A549 (cell line): ENCODE measurements at regions not wholly inside any gene's neighbourhood (a gene's known extent, or its start where the extent isn't known, plus 50 kb on each side); places are given as distances from the start of the nearest gene placed in this dataset.

Source experiments
- ATAC-seq, 2 experiments: fragments of 200-7000 bp in 1 of 2; fragments of >200 bp in 1 of 2; cut with Nextera tagmentation in 1 of 2; cut with Tn5 transposase in 1 of 2; 3 replicates each; pipeline versions ENCODE4 v1.8.0 to v1.9.1; 2018 to 2020; ENCODE audit warnings: mild to moderate bottlenecking in 1 of 2, moderate library complexity in 1 of 2
- CTCF ChIA-PET: fragments of 300-600 bp; sonication (Branson Sonifier 250); formaldehyde crosslinking; extraction: SDS; loops from one replicate; lab custom pipeline; 2021; ENCODE audit warnings: antibody characterized with exemption, inconsistent platforms; lab: Yijun Ruan, JAX
- POLR2A ChIA-PET: fragments of 350-600 bp; formaldehyde crosslinking; extraction: SDS; loops from one replicate; lab custom pipeline; 2021; ENCODE audit warnings: antibody characterized with exemption, inconsistent platforms; lab: Yijun Ruan, JAX
- DNase-seq, 2 experiments: peaks; one replicate each; pipeline versions ENCODE4 v3.0.0 to v3.0.0-alpha.2; 2011 to 2016; ENCODE audit warnings: low read depth in 1 of 2, low spot score in 1 of 2
- FAIRE-seq: peaks from 2 replicates; lab custom pipeline; 2011; peaks lifted over from hg19 to GRCh38; lab: Jason Lieb, UNC
- H3K27ac ChIP-seq, 2 experiments: fragments of >200 bp; sonication (Bioruptor Twin); formaldehyde crosslinking; 3 replicates each; pipeline ENCODE4 v1.5.1; 2016 to 2017
- H3K4me1 ChIP-seq: fragments of >200 bp; sonication (Bioruptor Twin); formaldehyde crosslinking; 3 replicates; pipeline ENCODE4 v1.6.1; 2016
- H3K4me2 ChIP-seq: fragments of >200 bp; sonication (Bioruptor Twin); formaldehyde crosslinking; 3 replicates; pipeline ENCODE4 v1.6.1; 2016
- H3K4me3 ChIP-seq: fragments of >200 bp; sonication (Bioruptor Twin); formaldehyde crosslinking; 3 replicates; pipeline ENCODE4 v1.5.1; 2016
- H3K9me3 ChIP-seq: fragments of >200 bp; sonication (Bioruptor Twin); formaldehyde crosslinking; 3 replicates; pipeline ENCODE4 v1.6.1; 2016
- ATOH8 ChIP-seq: fragments of 250-450 bp; sonication (Bioruptor Pico); IDR thresholded peaks from 2 replicates; pipeline ENCODE4 v1.5.0; 2020; ENCODE audit warnings: low read depth, mild to moderate bottlenecking, moderate library complexity
- BHLHE40 ChIP-seq: IDR thresholded peaks from 2 replicates; pipeline ENCODE4 v1.6.1; 2012; ENCODE audit warnings: low read depth, low read length, inconsistent platforms
- CBX2 ChIP-seq: fragments of 200-600 bp; sonication (generic); IDR thresholded peaks from 2 replicates; pipeline ENCODE4 v1.6.1; 2016; ENCODE audit warnings: low read depth, mild to moderate bottlenecking, borderline replicate concordance
- ELK1 ChIP-seq: fragments of 150-350 bp; IDR thresholded peaks from 2 replicates; pipeline ENCODE4 v1.6.1; 2014; ENCODE audit warnings: low read depth, mild to moderate bottlenecking, low read length
- FOSL2 ChIP-seq, 2 experiments: fragments of 450-650 bp in 1 of 2; fragments of >200 bp in 1 of 2; sonication (Bioruptor Twin) in 1 of 2; formaldehyde crosslinking; IDR thresholded peaks; 2 replicates each; pipeline versions ENCODE4 v1.5.0 to v1.6.1; 2016 to 2020; ENCODE audit warnings: mild to moderate bottlenecking in 1 of 2, moderate library complexity in 1 of 2
- FOXS1 ChIP-seq: fragments of 250-450 bp; sonication (Bioruptor Pico); IDR thresholded peaks from 2 replicates; pipeline ENCODE4 v1.5.0; 2020; ENCODE audit warnings: mild to moderate bottlenecking, moderate library complexity
- GATA3 ChIP-seq: IDR thresholded peaks from 2 replicates; pipeline ENCODE4 v1.6.1; 2012; ENCODE audit warnings: borderline replicate concordance
- HDAC2 ChIP-seq: fragments of 200-600 bp; sonication (generic); IDR thresholded peaks from 2 replicates; pipeline ENCODE4 v1.6.1; 2016
- HEYL ChIP-seq: fragments of 250-450 bp; sonication (Bioruptor Pico); IDR thresholded peaks from 2 replicates; pipeline ENCODE4 v1.8.0; 2021; ENCODE audit warnings: mild to moderate bottlenecking, moderate library complexity
- JUN ChIP-seq, 2 experiments: fragments of >200 bp; sonication (Bioruptor Twin); formaldehyde crosslinking; IDR thresholded peaks; 2 replicates in 1 of 2; 3 replicates in 1 of 2; pipeline ENCODE4 v1.6.1; 2016 to 2017
- MAX ChIP-seq: IDR thresholded peaks from 2 replicates; pipeline ENCODE4 v1.6.1; 2012
- RARB ChIP-seq: fragments of 250-450 bp; sonication (Bioruptor Pico); IDR thresholded peaks from 2 replicates; pipeline ENCODE4 v1.8.0; 2021; ENCODE audit warnings: mild to moderate bottlenecking, moderate library complexity
- RCOR1 ChIP-seq: fragments of 150-350 bp; IDR thresholded peaks from 2 replicates; pipeline ENCODE4 v1.6.1; 2014; ENCODE audit warnings: antibody characterized with exemption, low read length, low read depth
- RFX5 ChIP-seq: fragments of 450-650 bp; IDR thresholded peaks from 2 replicates; pipeline ENCODE4 v1.7.1; 2014; ENCODE audit warnings: antibody characterized with exemption, mild to moderate bottlenecking, moderate library complexity
- RNF2 ChIP-seq: fragments of 200-600 bp; sonication (generic); IDR thresholded peaks from 2 replicates; pipeline ENCODE4 v1.6.1; 2016; ENCODE audit warnings: low read depth, mild to moderate bottlenecking, antibody characterized with exemption, moderate library complexity, borderline replicate concordance
- SREBF2 ChIP-seq: fragments of 450-650 bp; IDR thresholded peaks from 2 replicates; pipeline ENCODE4 v1.6.1; 2014; ENCODE audit warnings: mild to moderate bottlenecking, moderate library complexity
- TFCP2L1 ChIP-seq: fragments of 250-450 bp; sonication (Bioruptor Pico); IDR thresholded peaks from 2 replicates; pipeline ENCODE4 v1.5.0; 2021; ENCODE audit warnings: mild to moderate bottlenecking
- TP53 ChIP-seq: fragments of 250-450 bp; sonication (Bioruptor Pico); IDR thresholded peaks from 2 replicates; pipeline ENCODE4 v1.5.0; 2021; ENCODE audit warnings: mild to moderate bottlenecking, moderate library complexity
- ZNF302 ChIP-seq: fragments of 250-450 bp; sonication (Bioruptor Pico); IDR thresholded peaks from 2 replicates; pipeline ENCODE4 v1.9.0; 2021; ENCODE audit warnings: inconsistent platforms, mild to moderate bottlenecking, moderate library complexity
- WGBS: methylation state at CpG from one replicate; pipeline ENCODE4 v1.1.6; 2017; ENCODE audit errors: missing lambda C conversion rate; 5-methylcytosine and 5-hydroxymethylcytosine counted together
- TF ChIP-seq, protein P1 (sequence below): IDR thresholded peaks from 2 replicates; pipeline ENCODE4 v1.6.1; 2012
- TF ChIP-seq, protein P2 (sequence below): fragments of 250-450 bp; sonication (Bioruptor Pico); IDR thresholded peaks from 2 replicates; pipeline ENCODE4 v1.5.0; 2021; ENCODE audit warnings: mild to moderate bottlenecking, moderate library complexity, borderline replicate concordance

GRCh38 chr10:65319493-65319892 is 1606.3 kb upstream of the LRRTM3 start:
- ATAC-seq, result no peak
- POLR2A ChIA-PET, result no interaction called here
- CTCF ChIA-PET, result no interaction called here
- TF ChIP-seq MAX, result no peak
- TF ChIP-seq TFCP2L1 (CRISPR knock-in tag), result no peak
- no peak for TF ChIP-seq RCOR1
- TF ChIP-seq ELK1, result no peak
- no peak for TF ChIP-seq HDAC2
- WGBS, result 48% methylated on average over 5 of the region's 5 CpGs
- no peak for DNase-seq
- Histone ChIP-seq H3K4me3 (no peak overlapping the region), H3K9me3 (no peaks in the 10 kb centered on the region), H3K27ac (no peak overlapping the region), H3K4me2 (no peak overlapping the region), H3K4me1 (no peaks in the 10 kb centered on the region)
- FAIRE-seq, result no peak

GRCh38 chr10:65320236-65321026 is 1605.4 kb upstream of the LRRTM3 start:
- no peak for ATAC-seq
- no peak for FAIRE-seq
- ChIA-PET CTCF (no interaction called here), POLR2A (no interaction called here)
- WGBS, result 50% methylated on average over 3 of the region's 3 CpGs
- Histone ChIP-seq H3K9me3 (no peaks in the 10 kb centered on the region), H3K4me2 (no peak overlapping the region), H3K4me3 (no peak overlapping the region), H3K4me1 (no peaks in the 10 kb centered on the region), H3K27ac (no peak overlapping the region)
- TF ChIP-seq, protein P1, sequence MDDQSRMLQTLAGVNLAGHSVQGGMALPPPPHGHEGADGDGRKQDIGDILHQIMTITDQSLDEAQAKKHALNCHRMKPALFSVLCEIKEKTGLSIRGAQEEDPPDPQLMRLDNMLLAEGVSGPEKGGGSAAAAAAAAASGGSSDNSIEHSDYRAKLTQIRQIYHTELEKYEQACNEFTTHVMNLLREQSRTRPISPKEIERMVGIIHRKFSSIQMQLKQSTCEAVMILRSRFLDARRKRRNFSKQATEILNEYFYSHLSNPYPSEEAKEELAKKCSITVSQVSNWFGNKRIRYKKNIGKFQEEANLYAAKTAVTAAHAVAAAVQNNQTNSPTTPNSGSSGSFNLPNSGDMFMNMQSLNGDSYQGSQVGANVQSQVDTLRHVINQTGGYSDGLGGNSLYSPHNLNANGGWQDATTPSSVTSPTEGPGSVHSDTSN, result no peak
- TF ChIP-seq CBX2 (no peak), FOXS1 (CRISPR knock-in tag) (no peak), RNF2 (no peak), TP53 (no peak), ATOH8 (CRISPR knock-in tag) (no peak), ZNF302 (CRISPR knock-in tag) (no peak), RFX5 (no peak), ELK1 (no peak), SREBF2 (no peak), BHLHE40 (no peak), FOSL2 (IDR thresholded peaks at IDR 0.05) (no peak), FOSL2 (CRISPR knock-in tag; IDR thresholded peaks at IDR 0.05) (no peak), JUN (IDR thresholded peaks at IDR 0.05) (no peak), GATA3 (no peak), HEYL (CRISPR knock-in tag) (no peak), RARB (no peak)
- TF ChIP-seq, protein P2, sequence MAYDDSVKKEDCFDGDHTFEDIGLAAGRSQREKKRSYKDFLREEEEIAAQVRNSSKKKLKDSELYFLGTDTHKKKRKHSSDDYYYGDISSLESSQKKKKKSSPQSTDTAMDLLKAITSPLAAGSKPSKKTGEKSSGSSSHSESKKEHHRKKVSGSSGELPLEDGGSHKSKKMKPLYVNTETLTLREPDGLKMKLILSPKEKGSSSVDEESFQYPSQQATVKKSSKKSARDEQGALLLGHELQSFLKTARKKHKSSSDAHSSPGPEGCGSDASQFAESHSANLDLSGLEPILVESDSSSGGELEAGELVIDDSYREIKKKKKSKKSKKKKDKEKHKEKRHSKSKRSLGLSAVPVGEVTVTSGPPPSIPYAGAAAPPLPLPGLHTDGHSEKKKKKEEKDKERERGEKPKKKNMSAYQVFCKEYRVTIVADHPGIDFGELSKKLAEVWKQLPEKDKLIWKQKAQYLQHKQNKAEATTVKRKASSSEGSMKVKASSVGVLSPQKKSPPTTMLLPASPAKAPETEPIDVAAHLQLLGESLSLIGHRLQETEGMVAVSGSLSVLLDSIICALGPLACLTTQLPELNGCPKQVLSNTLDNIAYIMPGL (CRISPR knock-in tag), result no peak
- no peak for DNase-seq
